GM12874 (cell line): ENCODE measurements at regions not wholly inside any gene's neighbourhood (a gene's known extent, or its start where the extent isn't known, plus 50 kb on each side); places are given as distances from the start of the nearest gene placed in this dataset.

ENCODE experiments used
- CTCF ChIP-seq: IDR thresholded peaks from 2 replicates; pipeline ENCODE4 v1.5.1; 2011; ENCODE audit warnings: low read depth, mild to moderate bottlenecking, control low read depth, low read length, moderate library complexity; ENCODE audit not compliant: insufficient read depth

GRCh38 chr2:144254342-144255235, 265.3 kb downstream of the ZEB2 start:
- TF ChIP-seq CTCF, result no peak

GRCh38 chr2:144253743-144254142, 266.2 kb downstream of the ZEB2 start:
- no peak for TF ChIP-seq CTCF

- TF ChIP-seq CTCF, result no peak
Measured at GRCh38 chr2:144252694-144253093, 267.2 kb downstream of the ZEB2 start.

GRCh38 chr2:144249035-144249637, 270.8 kb downstream of the ZEB2 start:
- no peak for TF ChIP-seq CTCF

GRCh38 chr2:144248350-144249034, 271.4 kb downstream of the ZEB2 start:
- TF ChIP-seq CTCF, result no peak

- TF ChIP-seq CTCF, result no peak
Measured at GRCh38 chr2:144244938-144245337, 275.0 kb downstream of the ZEB2 start.

GRCh38 chr2:144242311-144242710, 277.6 kb downstream of the ZEB2 start:
- TF ChIP-seq CTCF, result no peak
